ENCODE measurements at regions not wholly inside any gene's neighbourhood (a gene's known extent, or its start where the extent isn't known, plus 50 kb on each side); places are given as distances from the start of the nearest gene placed in this dataset.

- Mint-ChIP-seq H3K27ac (peak overlapping the region in 7 of 10 donors; percentile 5 to 68 (median 49)), H3K4me3 (no peak overlapping the region), H3K36me3 (no peaks in the 10 kb centered on the region), H3K9me3 (peaks cover 0 to 2% (median 0%) of the 10 kb centered on the region in 9 donors), H3K27me3 (no peaks in the 10 kb centered on the region), H3K4me1 (peaks cover 16 to 72% (median 69%) of the 10 kb centered on the region in 4 donors)
- DNase-seq, result no peak
- no peak for ATAC-seq
- POLR2A ChIA-PET, result interaction anchor here (0.6 to 6.3 kb wide), 7 partner anchors 20 to 192 kb away, joined by 3 to 43 read pairs (median 4); no protein-coding TSS in a partner anchor
Measured at GRCh38 chrX:20438871-20439526, 172.3 kb upstream of the RPS6KA3 start.

DNA sequence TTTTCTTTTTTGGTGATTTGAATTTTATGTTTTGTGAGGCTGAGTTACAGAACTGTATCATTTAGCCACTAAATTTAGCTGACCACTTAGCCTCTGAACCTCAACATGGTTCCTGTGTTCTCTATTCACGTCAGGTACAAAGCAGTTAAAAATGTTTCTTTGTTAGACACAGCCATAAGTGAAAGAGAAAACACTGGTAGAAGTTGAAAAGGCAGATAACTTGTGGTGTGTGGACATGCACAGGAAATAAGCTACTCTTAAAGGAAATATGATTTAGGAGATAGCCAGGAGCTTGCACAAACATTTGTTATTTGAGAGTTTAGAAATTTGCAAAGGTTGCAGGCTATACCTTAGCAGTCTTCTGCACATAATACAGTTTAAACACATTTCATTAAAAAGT is 171.0 kb upstream of the RPS6KA3 start:
- POLR2A ChIA-PET, result interaction anchor here (1.6 to 6.3 kb wide), 3 partner anchors 19 to 172 kb away, joined by 4 to 43 read pairs (median 5); no protein-coding TSS in a partner anchor
- Mint-ChIP-seq H3K36me3 (no peaks in the 10 kb centered on the region), H3K9me3 (peaks cover 0 to 2% (median 0%) of the 10 kb centered on the region in 9 donors), H3K4me3 (peak overlapping the region; percentile 38 to 74 (median 67)), H3K4me1 (peaks cover 19 to 79% (median 77%) of the 10 kb centered on the region in 4 donors), H3K27ac (peak overlapping the region; percentile 75 to 96 (median 89)), H3K27me3 (no peaks in the 10 kb centered on the region)
- DNase-seq (peak in 2 of 10 donors; percentile 38 to 46), ATAC-seq (peak; percentile 59 to 78)

- Mint-ChIP-seq H3K36me3 (no peaks in the 10 kb centered on the region), H3K27me3 (no peaks in the 10 kb centered on the region), H3K4me3 (peak overlapping the region in 1 of 10 donors; percentile 35), H3K27ac (peak overlapping the region in 5 of 10 donors; percentile 16 to 67 (median 60)), H3K4me1 (peaks cover 15 to 68% (median 63%) of the 10 kb centered on the region in 4 donors), H3K9me3 (peaks cover 0 to 2% (median 0%) of the 10 kb centered on the region in 9 donors)
- POLR2A ChIA-PET, result interaction anchor here (6.3 kb wide), 1 partner anchor 23 kb away, joined by 43 read pairs; no protein-coding TSS in a partner anchor
- ATAC-seq, result no peak
- no peak for DNase-seq
Measured at GRCh38 chrX:20435913-20436312, 169.2 kb upstream of the RPS6KA3 start.

DNA sequence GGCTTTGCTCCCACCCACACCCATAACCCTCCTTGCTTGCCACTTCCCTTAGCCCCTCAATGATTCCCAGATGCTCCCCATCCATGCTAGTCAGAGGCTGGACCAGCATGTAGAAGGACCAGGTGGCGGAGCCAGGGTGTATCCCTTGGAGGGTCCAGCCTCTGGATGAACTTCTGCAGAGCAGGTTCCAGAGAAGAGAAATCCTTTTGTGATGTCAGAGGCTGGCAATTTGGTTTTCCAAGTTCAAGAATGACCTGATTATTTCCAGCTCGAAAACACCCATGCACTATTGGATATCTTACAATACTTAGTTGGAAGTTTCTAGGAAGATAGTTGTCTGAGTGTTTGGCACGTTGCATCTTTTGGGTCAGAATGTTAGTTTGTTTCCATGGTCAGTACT is 168.3 kb upstream of the RPS6KA3 start:
- no peak overlapping the region for H3K4me3 Mint-ChIP-seq
- peaks cover 0 to 2% (median 0%) of the 10 kb centered on the region in 9 donors for H3K9me3 Mint-ChIP-seq
- peak overlapping the region in 2 of 10 donors; percentile 37 to 56 for H3K27ac Mint-ChIP-seq
- POLR2A ChIA-PET, result interaction anchor here (0.7 to 6.3 kb wide), 2 partner anchors 9 to 22 kb away, joined by 3 to 43 read pairs; no protein-coding TSS in a partner anchor
- no peaks in the 10 kb centered on the region for H3K36me3 Mint-ChIP-seq
- H3K27me3 Mint-ChIP-seq, result no peaks in the 10 kb centered on the region
- ATAC-seq, result no peak
- peaks cover 11 to 59% (median 55%) of the 10 kb centered on the region in 4 donors for H3K4me1 Mint-ChIP-seq
- no peak for DNase-seq

DNA sequence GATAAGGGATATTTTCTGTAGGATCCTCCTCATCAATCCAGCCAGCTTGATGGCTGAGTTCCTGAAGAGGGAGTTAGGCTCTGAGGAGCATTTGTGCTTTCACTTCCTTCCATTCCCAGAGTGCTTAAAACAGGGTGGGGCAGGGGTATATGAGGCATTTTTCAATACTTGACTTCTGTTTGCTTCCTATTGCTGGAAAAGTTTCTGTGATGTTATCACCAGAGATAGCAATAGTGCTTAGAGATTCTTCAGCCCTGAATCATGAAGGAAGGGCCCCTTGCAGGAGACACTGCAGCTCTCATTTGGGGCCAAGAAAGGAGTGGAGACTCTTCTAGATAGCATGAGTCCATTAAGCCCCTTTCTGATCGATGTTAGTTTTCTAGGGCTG is 166.7 kb upstream of the RPS6KA3 start:
- ATAC-seq (no peak), DNase-seq (no peak)
- POLR2A ChIA-PET, result interaction anchor here (0.6 kb wide), 1 partner anchor 19 kb away, joined by 3 read pairs; no protein-coding TSS in a partner anchor
- no peaks in the 10 kb centered on the region for H3K27me3 Mint-ChIP-seq
- peaks cover 0 to 2% (median 0%) of the 10 kb centered on the region in 9 donors for H3K9me3 Mint-ChIP-seq
- H3K4me1 Mint-ChIP-seq, result peaks cover 11 to 55% (median 52%) of the 10 kb centered on the region in 4 donors
- no peaks in the 10 kb centered on the region for H3K36me3 Mint-ChIP-seq
- peak overlapping the region in 7 of 10 donors; percentile 25 to 84 (median 42) for H3K27ac Mint-ChIP-seq
- H3K4me3 Mint-ChIP-seq, result peak overlapping the region in 4 of 10 donors; percentile 2 to 26 (median 16)

DNA sequence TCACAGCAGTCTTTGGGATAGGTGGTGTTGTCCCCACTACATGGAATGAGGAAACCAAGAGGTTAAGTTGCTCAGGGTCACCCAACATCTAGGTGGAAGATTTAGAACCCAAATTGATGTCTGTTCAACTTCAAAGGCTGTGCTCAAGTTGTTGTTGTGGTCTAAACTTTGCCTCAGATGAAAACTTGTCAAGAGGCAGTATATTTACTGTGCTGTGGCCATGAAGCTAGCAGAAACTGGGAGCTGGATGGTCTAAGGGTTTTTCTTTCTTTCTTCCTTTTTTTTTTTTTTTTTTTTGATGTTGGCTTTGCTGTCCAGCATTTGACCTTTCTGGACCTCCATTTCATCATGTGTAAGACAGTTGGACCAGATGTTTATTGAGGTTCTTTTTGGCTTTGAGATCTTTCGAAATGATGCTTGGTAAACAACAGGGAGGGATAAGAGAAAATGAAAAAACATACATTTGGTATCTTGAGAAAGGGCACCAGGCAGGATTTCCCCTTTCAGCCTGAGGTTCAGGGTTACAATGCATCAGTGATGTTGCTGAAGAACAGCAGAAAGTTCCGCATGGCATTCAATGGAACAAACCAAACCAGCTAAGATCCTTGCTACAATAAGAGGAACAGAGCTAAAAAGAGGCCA is 166.2 kb upstream of the RPS6KA3 start:
- peaks cover 11 to 51% (median 49%) of the 10 kb centered on the region in 4 donors for H3K4me1 Mint-ChIP-seq

DNA sequence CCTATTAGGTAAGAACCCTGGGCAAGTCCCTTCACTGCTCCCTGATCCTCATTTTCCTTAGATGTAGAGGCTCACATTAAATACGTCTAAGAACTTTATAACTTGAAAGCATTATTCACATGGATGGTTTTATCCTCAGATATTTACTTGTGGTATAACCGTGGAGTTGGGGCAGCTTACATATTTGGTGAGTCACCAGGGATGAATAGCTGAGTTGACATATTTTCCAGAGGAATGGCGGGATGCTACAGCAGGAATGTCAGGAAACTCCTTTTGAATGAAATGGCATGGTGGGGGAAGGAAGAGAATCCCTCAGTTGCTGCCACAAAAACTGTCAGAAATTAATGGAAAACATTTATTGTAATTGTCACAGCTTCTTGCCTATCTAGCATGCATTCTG is 165.3 kb upstream of the RPS6KA3 start:
- Mint-ChIP-seq H3K27me3 (no peaks in the 10 kb centered on the region), H3K27ac (peak overlapping the region in 1 of 10 donors; percentile 4), H3K4me3 (no peak overlapping the region), H3K4me1 (peaks cover 12 to 49% (median 49%) of the 10 kb centered on the region in 4 donors), H3K9me3 (peaks cover 0 to 2% (median 0%) of the 10 kb centered on the region in 9 donors), H3K36me3 (no peaks in the 10 kb centered on the region)
- POLR2A ChIA-PET, result interaction anchor here (0.7 to 1.3 kb wide), 2 partner anchors 13 to 18 kb away, joined by 3 to 5 read pairs; no protein-coding TSS in a partner anchor
- DNase-seq (no peak), ATAC-seq (no peak)

More for the DNA sequence above, 166.2 kb upstream of the RPS6KA3 start:
- POLR2A ChIA-PET, result interaction anchor here (0.6 to 1.3 kb wide), 2 partner anchors 14 to 18 kb away, joined by 3 to 5 read pairs; no protein-coding TSS in a partner anchor
- Mint-ChIP-seq H3K27me3 (no peaks in the 10 kb centered on the region), H3K4me3 (peak overlapping the region in 4 of 10 donors; percentile 10 to 56 (median 24)), H3K36me3 (no peaks in the 10 kb centered on the region), H3K9me3 (peaks cover 0 to 2% (median 0%) of the 10 kb centered on the region in 9 donors), H3K27ac (peak overlapping the region in 7 of 10 donors; percentile 30 to 84 (median 57))
- ATAC-seq (peak in 1 of 2 donors; percentile 17), DNase-seq (no peak)

GRCh38 chrX:20431486-20431885 is 164.8 kb upstream of the RPS6KA3 start:
- POLR2A ChIA-PET, result interaction anchor here (0.7 to 1.3 kb wide), 2 partner anchors 13 to 19 kb away, joined by 3 to 5 read pairs; no protein-coding TSS in a partner anchor
- no peak overlapping the region for H3K4me3 Mint-ChIP-seq
- DNase-seq, result no peak
- peaks cover 0 to 2% (median 0%) of the 10 kb centered on the region in 9 donors for H3K9me3 Mint-ChIP-seq
- H3K27ac Mint-ChIP-seq, result no peak overlapping the region
- H3K36me3 Mint-ChIP-seq, result no peaks in the 10 kb centered on the region
- no peak for ATAC-seq
- H3K27me3 Mint-ChIP-seq, result no peaks in the 10 kb centered on the region
- H3K4me1 Mint-ChIP-seq, result peaks cover 15 to 51% (median 48%) of the 10 kb centered on the region in 4 donors

GRCh38 chrX:20427173-20427770 is 160.6 kb upstream of the RPS6KA3 start:
- no peaks in the 10 kb centered on the region for H3K27me3 Mint-ChIP-seq

GRCh38 chrX:20421697-20422096 is 155.0 kb upstream of the RPS6KA3 start:
- H3K4me1 Mint-ChIP-seq, result peaks cover 19 to 48% (median 42%) of the 10 kb centered on the region in 4 donors
- ATAC-seq (no peak), DNase-seq (no peak)
- H3K27ac Mint-ChIP-seq, result peak overlapping the region; percentile 54 to 91 (median 84)
- H3K27me3 Mint-ChIP-seq, result no peaks in the 10 kb centered on the region
- H3K4me3 Mint-ChIP-seq, result peak overlapping the region in 5 of 10 donors; percentile 0 to 60 (median 45)
- POLR2A ChIA-PET, result interaction anchor here (1.1 kb wide), 1 partner anchor 9 kb away, joined by 3 read pairs; no protein-coding TSS in a partner anchor
- no peaks in the 10 kb centered on the region for H3K36me3 Mint-ChIP-seq
- H3K9me3 Mint-ChIP-seq, result peaks cover 0 to 1% (median 0%) of the 10 kb centered on the region in 9 donors

More at GRCh38 chrX:20427173-20427770, 160.6 kb upstream of the RPS6KA3 start:
- ATAC-seq, result no peak
- Mint-ChIP-seq H3K4me1 (peaks cover 6 to 19% (median 14%) of the 10 kb centered on the region in 4 donors), H3K9me3 (no peaks in the 10 kb centered on the region), H3K27ac (peak overlapping the region in 1 of 10 donors; percentile 39), H3K36me3 (no peaks in the 10 kb centered on the region), H3K4me3 (no peak overlapping the region)
- POLR2A ChIA-PET, result interaction anchor here (0.8 kb wide), 1 partner anchor 163 kb away, joined by 3 read pairs; no protein-coding TSS in a partner anchor
- DNase-seq, result no peak

DNA sequence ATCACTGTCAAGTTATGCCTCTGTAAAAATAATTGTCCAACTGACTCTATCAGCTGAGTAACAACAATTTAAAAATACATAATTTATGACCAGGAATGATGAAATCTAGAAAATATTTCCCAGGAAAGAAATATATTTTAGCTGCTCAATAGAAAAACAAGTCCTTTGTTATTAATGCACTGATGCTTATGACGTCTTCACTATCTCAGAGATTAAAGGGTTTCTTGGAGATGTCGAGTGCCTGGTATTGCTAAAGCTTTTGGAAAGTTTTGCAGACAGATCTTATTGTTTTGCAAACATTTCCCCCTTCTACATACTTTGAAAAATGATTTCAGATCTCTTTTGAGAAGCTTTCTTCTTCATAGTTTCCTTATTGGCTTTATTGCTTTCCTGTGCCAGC is 154.6 kb upstream of the RPS6KA3 start:
- POLR2A ChIA-PET, result interaction anchor here (0.6 to 1.1 kb wide), 2 partner anchors 9 to 173 kb away, joined by 3 to 4 read pairs; no protein-coding TSS in a partner anchor
- DNase-seq, result no peak
- no peaks in the 10 kb centered on the region for H3K27me3 Mint-ChIP-seq
- H3K27ac Mint-ChIP-seq, result peak overlapping the region; percentile 54 to 91 (median 84)
- no peaks in the 10 kb centered on the region for H3K36me3 Mint-ChIP-seq
- peaks cover 17 to 48% (median 39%) of the 10 kb centered on the region in 4 donors for H3K4me1 Mint-ChIP-seq
- H3K9me3 Mint-ChIP-seq, result peaks cover 0 to 1% (median 0%) of the 10 kb centered on the region in 9 donors
- ATAC-seq, result peak; percentile 19 to 33
- peak overlapping the region in 6 of 10 donors; percentile 0 to 60 (median 37) for H3K4me3 Mint-ChIP-seq

- POLR2A ChIA-PET, result no interaction called here
- no peak for DNase-seq
- H3K9me3 Mint-ChIP-seq, result peaks cover 0 to 7% (median 0%) of the 10 kb centered on the region in 9 donors
- H3K27ac Mint-ChIP-seq, result peak overlapping the region in 6 of 10 donors; percentile 7 to 88 (median 48)
- H3K36me3 Mint-ChIP-seq, result no peaks in the 10 kb centered on the region
- H3K27me3 Mint-ChIP-seq, result no peaks in the 10 kb centered on the region
- peaks cover 17 to 53% (median 42%) of the 10 kb centered on the region in 4 donors for H3K4me1 Mint-ChIP-seq
- no peak for ATAC-seq
- no peak overlapping the region for H3K4me3 Mint-ChIP-seq
Measured at GRCh38 chrX:20420058-20420457, 153.3 kb upstream of the RPS6KA3 start.
